IPS DF 4.7 (cell line): ENCODE measurements at regions not wholly inside any gene's neighbourhood (a gene's known extent, or its start where the extent isn't known, plus 50 kb on each side); places are given as distances from the start of the nearest gene placed in this dataset.

Experiments
- DNase-seq: peaks from one replicate; pipeline ENCODE4 v3.0.0-alpha.2; 2013; ENCODE audit warnings: low spot score; ENCODE audit errors: extremely low read depth

DNA sequence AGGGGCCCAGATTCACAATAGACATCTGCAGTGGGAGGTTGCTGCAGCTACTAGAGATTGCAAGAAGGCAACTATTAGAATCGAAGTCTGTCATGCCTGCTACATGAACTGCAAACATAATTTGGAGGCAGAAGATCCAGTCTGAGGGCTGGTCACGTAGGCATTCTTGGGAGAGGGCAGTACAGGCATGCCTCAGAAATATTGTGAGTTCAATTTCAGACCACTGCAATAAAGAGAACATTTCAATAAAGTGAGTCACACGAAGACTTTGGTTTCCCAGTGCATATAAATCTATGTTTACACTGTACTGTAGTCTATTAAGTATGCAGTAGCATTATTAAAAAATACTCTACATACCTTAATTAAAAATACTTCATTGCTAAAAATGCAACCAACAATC, 585.8 kb upstream of the FAT1 start:
- no peak for DNase-seq

DNA sequence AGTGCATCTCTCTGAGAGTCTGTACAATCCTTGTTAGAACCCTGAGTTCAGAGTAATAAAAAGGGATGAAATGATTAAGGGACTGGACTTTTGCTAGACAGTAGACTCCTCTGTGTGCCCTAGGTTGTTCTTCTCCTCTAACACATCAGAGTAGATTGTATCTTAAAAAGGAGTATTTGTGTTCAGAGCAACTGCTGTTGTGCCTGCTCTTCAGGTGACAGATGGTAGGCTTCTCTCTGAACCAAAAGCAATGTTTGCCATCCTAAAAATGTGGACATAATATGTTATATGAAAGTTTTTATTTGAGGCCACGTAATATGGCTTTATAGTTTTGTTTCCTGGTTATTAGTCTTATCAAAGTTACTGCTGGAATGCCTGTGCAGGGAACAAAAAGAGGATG, 588.6 kb upstream of the FAT1 start:
- no peak for DNase-seq

- no peak for DNase-seq
These were observed 594.1 kb upstream of the FAT1 start for GRCh38 chr4:187317799-187318198.

DNA sequence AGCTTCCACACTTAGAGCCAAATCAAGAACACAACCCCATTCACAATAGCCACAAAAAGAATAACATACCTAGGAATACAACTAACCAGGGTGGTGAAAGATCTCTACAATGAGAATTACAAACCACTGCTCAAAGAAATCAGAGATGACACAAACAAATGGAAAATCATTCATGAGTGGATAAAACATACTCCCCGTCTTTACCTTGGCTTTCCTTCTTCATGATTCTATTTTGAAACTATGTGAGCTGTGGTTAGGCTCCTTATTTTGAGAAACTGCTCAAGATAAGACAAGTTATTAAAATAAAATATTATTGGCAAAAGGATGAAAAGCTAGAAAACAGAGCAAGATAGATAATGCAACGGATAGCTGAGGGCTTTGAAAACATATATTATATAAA, 598.1 kb upstream of the FAT1 start:
- DNase-seq = no peak

GRCh38 chr4:187332141-187332540, 608.5 kb upstream of the FAT1 start:
- no peak for DNase-seq

- DNase-seq = no peak
These were observed 609.5 kb upstream of the FAT1 start for GRCh38 chr4:187333151-187333550.

DNA sequence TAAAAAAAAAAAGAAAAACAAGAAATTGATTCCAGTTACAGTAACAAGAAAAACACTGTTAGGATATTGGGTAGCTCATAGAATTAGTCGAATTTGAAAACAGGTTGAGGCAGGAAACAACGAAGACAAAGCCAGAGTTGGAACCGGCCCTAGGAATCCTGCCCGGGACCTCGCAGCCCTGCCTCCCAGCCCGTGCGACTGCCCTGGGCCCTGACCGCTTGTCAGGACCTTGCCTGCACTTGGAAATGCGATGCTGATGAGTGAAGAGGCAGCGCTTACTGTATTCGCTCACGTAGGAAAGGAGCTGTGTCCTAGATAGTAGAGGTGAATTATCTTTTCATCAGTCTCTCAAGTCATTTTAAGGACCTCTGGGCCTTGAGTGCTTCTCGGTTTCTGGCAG, 611.7 kb upstream of the FAT1 start:
- DNase-seq = no peak

DNA sequence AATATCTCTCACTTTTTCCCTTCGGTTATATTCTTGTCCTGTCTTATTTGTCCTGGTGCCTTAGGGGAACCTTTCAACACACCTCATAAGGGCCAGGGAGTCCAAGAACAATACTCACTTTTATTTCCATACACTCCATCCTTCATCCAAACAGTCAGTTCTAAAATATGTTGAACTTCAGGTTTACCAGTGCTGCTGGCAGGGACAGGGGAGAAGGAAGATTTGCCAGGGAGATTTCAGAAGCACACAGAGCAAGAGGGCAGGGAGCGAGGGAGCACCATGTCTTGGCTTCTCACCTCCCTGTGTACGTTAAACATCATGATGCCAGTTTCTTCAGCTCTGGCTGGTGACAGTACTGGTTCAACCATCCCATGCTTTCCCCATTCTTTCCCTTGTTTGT, 631.1 kb upstream of the FAT1 start:
- no peak for DNase-seq

- DNase-seq = no peak
These were observed 633.5 kb upstream of the FAT1 start for GRCh38 chr4:187357045-187357643.

DNA sequence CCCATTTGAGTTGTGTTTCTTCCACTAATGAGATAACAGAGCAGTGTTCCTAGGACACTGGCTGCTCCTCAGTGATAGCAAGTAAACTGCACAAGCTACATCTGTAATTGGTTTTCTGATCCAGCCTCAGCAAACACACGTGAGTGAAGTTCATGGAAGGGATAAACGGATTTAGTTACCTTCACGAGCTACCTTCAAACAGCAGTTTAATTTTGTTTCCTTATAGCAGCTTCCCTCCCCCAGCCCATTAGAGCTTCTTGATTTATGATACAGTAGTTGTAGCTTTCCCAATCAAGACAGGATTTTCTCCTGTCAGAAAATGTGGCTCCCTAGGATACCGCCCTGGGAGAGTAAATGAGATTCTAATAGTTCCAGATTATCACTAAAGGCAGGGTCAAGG, 634.2 kb upstream of the FAT1 start:
- DNase-seq = no peak

- no peak for DNase-seq
These were observed 632.4 kb upstream of the ZFP42 start for GRCh38 chr4:187362937-187363857.

DNA sequence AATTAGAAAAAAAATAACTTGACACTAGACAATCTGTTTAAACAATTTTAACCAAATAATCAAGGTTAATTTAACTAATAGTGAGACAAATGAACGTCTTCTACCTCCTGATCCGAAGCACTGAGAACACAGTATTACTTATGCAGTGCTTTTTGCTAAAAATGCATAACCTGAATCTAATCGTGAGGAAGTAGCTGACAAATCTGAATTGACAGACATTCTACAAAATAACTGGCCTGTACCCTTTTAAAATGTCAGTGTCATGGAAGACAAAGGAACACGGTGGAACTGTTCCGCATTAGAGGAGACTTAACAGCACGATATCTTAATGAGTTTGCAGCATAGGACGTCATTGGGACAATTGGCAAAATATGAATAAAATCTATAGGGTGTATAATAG, 631.2 kb upstream of the ZFP42 start:
- no peak for DNase-seq

DNA sequence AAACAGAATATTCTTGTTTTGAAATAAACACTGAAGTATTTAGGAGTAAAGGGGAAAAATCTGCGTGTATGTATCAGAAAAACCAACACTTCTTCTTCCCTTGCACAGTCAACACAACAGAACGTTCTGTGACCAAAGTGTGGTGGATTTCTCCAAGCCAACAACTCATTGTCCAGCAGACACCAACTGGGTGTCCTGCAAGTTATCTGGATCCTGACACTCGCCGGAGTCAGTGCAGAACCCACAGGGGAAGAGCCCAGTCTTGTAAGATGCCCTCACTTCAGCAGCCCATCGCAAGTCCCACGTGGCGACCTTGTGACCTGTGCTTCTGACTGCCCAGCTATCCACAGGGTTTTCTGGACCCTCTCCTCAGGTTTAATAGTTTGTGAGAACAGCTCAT, 630.7 kb upstream of the ZFP42 start:
- DNase-seq = no peak

DNA sequence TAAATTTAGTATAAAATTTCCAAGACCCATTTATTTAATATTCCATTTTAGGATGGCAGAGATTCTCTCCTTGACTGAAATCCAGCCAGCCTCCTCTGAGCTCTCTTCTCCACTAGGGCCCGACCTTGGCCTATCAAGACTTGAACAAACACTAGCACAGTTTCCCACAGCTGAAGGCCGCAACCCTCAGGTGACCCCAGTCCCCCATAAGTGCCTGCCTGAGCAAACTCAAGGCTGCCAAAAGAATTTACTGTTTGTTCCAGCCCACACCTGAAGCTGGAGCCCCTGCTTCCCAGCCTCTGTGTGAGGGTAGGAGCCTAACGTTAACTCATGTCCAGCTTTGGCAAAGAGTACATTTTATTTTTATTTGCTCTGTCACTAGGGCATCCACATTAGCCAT, 629.0 kb upstream of the ZFP42 start:
- DNase-seq = no peak

DNA sequence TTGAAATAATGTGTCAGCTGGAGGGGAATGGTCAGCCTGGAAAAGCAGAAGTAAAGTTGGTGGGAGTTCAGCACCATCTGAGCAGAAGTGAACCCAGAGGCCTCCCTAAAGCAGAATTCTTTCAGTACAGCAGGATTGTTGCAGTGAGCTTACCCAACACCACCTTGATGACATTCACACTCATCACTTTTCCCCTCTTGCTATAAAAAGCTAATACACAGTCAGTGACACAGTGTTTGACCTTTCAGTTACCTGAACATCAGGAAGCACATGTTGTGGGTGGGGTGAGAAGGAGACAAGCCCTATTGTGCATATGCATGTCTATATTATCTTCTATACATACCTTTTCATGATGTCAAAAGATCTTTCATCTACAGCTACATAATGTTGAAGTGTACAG, 624.7 kb upstream of the ZFP42 start:
- DNase-seq = no peak

DNA sequence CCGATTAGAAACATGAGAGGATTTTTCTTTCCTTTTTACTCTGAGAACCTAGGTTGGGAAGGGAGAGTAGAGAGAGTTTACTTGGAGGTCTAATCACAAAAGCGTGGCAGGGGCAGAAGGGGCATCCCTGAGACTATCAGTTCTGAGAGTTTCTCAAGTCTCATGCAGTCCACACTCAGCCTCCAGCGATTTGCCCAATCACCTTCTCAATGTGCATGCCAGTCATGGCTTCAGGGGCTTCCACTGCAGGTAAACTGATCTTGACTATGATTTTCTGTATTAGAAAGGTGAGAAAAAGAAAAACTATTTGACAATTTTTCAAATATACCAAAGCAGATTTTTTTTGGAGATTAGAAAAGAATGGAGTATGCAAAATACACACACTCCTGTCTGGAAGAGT, 617.1 kb upstream of the ZFP42 start:
- DNase-seq = no peak

DNA sequence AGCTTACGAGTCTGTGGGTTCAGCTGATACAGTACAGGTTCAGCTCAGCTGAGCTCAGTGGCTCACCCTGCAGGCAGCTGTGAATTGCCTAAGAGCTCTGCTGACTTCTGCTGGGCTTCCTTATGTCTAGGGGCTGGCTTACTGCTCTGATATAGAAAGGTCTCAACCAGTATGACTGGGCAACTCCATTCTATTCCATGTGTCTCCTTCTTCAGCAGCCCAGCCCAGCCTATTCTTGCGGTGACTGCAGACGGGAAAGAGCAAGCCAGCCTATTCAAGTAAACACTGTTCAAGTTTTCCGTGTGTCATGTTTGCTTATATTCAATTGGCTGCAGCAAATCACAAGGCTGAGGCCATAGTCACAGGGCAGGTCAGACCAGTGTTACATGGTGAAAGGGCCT, 615.4 kb upstream of the ZFP42 start:
- peak; percentile 46 for DNase-seq

GRCh38 chr4:187383181-187383580, 612.4 kb upstream of the ZFP42 start:
- no peak for DNase-seq

DNA sequence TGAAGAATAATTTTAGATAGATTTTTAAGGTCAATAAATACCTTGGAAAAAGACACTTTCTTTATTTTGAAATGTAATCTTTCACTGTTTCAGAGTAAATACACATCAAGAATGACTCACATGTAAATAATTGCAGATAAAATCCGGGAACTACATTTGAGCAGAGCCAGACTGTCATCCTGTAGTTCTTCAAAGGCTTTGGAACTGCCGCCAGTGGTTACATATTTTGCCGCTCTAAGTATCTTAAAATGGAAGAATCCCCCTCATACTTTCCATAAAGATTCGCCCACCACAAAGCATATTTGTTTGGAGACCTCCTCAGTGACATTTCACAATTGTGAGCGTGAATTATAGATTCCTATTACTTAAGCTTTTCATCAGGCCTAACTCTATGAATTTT, 607.8 kb upstream of the ZFP42 start:
- no peak for DNase-seq

- no peak for DNase-seq
These were observed 606.2 kb upstream of the ZFP42 start for GRCh38 chr4:187389420-187389819.

DNA sequence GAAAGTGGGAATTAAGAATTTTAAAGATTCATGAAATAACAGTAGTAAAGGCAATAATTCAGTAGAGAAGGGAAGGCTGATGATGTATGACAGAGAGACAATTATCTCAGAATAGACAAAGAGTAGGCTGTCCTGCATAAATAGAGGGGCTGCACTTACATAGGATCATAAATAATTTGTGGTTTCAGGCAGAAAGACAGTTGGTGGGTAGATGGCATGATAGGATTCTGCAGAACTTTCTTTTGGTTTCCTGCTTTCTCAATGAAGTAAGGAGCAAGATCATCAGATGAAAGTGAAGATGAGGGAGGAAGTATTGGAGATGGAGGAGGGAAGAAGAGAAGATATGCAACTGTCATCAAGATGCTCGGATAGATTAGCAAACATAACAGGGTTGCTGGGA, 604.9 kb upstream of the ZFP42 start:
- no peak for DNase-seq

- DNase-seq = no peak
These were observed 601.8 kb upstream of the ZFP42 start for GRCh38 chr4:187393531-187394344.
